Suprapubic skin (tissue), 4 donors: ENCODE measurements at regions not wholly inside any gene's neighbourhood (a gene's known extent, or its start where the extent isn't known, plus 50 kb on each side); places are given as distances from the start of the nearest gene placed in this dataset.
"Not testable (repeated sequence)": the region's sequence is repeated elsewhere in the genome, so short reads cannot be mapped to it uniquely, and the experiment has no call there.

ENCODE experiments used
- DNase-seq, 2 donors: peaks; one replicate each; pipeline ENCODE4 v3.0.0-alpha.2; 2019; ENCODE audit warnings: low spot score in 2 of 2
- H3K27ac ChIP-seq: fragments of 200-600 bp; sonication (generic); one replicate; pipeline ENCODE4 v1.5.1; 2019
- H3K27me3 ChIP-seq: fragments of 200-600 bp; sonication (generic); one replicate; pipeline ENCODE4 v1.5.1; 2019
- H3K36me3 ChIP-seq: fragments of 200-600 bp; sonication (generic); one replicate; pipeline ENCODE4 v1.5.1; 2019
- H3K4me1 ChIP-seq: fragments of 200-600 bp; sonication (generic); one replicate; pipeline ENCODE4 v1.5.1; 2019
- H3K4me3 ChIP-seq: fragments of 200-600 bp; sonication (generic); one replicate; pipeline ENCODE4 v1.5.1; 2019; ENCODE audit warnings: mild to moderate bottlenecking
- H3K9me3 ChIP-seq: fragments of 200-600 bp; sonication (generic); one replicate; pipeline ENCODE4 v1.5.1; 2019
- CTCF ChIP-seq, 2 donors: fragments of 200-600 bp in 1 of 2; fragments of 450-650 bp in 1 of 2; sonication (generic) in 1 of 2; IDR thresholded peaks; one replicate each; pipeline ENCODE4 v1.5.1; 2016 to 2019; ENCODE audit warnings: antibody characterized with exemption in 2 of 2, mild to moderate bottlenecking in 1 of 2, moderate library complexity in 1 of 2
- EP300 ChIP-seq: sonication (generic); formaldehyde crosslinking; IDR thresholded peaks from one replicate; pipeline ENCODE4 v1.6.1; 2017; ENCODE audit warnings: antibody characterized with exemption
- POLR2A ChIP-seq, 2 donors: fragments of 450-650 bp; IDR thresholded peaks; one replicate each; pipeline ENCODE4 v1.6.1; 2017; ENCODE audit warnings: antibody characterized with exemption in 2 of 2, mild to moderate bottlenecking in 2 of 2, moderate library complexity in 2 of 2
- POLR2AphosphoS5 ChIP-seq, 3 donors: sonication (generic); formaldehyde crosslinking; IDR thresholded peaks; one replicate each; pipeline ENCODE4 v1.6.1; 2017; ENCODE audit warnings: antibody characterized with exemption in 3 of 3
- WGBS: methylation state at CpG from one replicate; pipeline ENCODE4 v1.1.5; 2018; 5-methylcytosine and 5-hydroxymethylcytosine counted together

GRCh38 chr22:48417225-48418070 is 1410.2 kb downstream of the BRD1 start:
- no peak overlapping the region for H3K27ac ChIP-seq
- peaks cover 8% of the 10 kb centered on the region for H3K27me3 ChIP-seq
- no peaks in the 10 kb centered on the region for H3K9me3 ChIP-seq
- TF ChIP-seq EP300 (no peak), POLR2AphosphoS5 (IDR thresholded peaks at IDR 0.05) (no peak), POLR2A (IDR thresholded peaks at IDR 0.05) (no peak), CTCF (IDR thresholded peaks at IDR 0.05) (no peak)
- no peaks in the 10 kb centered on the region for H3K36me3 ChIP-seq
- DNase-seq = peak; percentile 37 to 65
- peaks cover 3% of the 10 kb centered on the region for H3K4me1 ChIP-seq
- H3K4me3 ChIP-seq = no peak overlapping the region
- WGBS = 71% methylated on average over 11 of the region's 24 CpGs

GRCh38 chr22:48416396-48417224 is 1411.1 kb downstream of the BRD1 start:
- no peaks in the 10 kb centered on the region for H3K36me3 ChIP-seq
- TF ChIP-seq CTCF (IDR thresholded peaks at IDR 0.05) (no peak), POLR2A (IDR thresholded peaks at IDR 0.05) (no peak), EP300 (no peak), POLR2AphosphoS5 (IDR thresholded peaks at IDR 0.05) (no peak)
- H3K27ac ChIP-seq = no peak overlapping the region
- H3K4me3 ChIP-seq = no peak overlapping the region
- H3K9me3 ChIP-seq = no peaks in the 10 kb centered on the region
- DNase-seq = peak; percentile 15 to 72
- WGBS = 36% methylated on average over 16 of the region's 16 CpGs
- peaks cover 8% of the 10 kb centered on the region for H3K27me3 ChIP-seq
- H3K4me1 ChIP-seq = peaks cover 3% of the 10 kb centered on the region

GRCh38 chr22:48415520-48415919 is 1412.2 kb downstream of the BRD1 start:
- WGBS = 78% methylated on average over 14 of the region's 14 CpGs
- H3K9me3 ChIP-seq = no peaks in the 10 kb centered on the region
- peaks cover 8% of the 10 kb centered on the region for H3K27me3 ChIP-seq

GRCh38 chr22:48414651-48415050 is 1413.0 kb downstream of the BRD1 start:
- Histone ChIP-seq H3K27ac (no peak overlapping the region), H3K9me3 (no peaks in the 10 kb centered on the region), H3K4me3 (no peak overlapping the region), H3K27me3 (peaks cover 8% of the 10 kb centered on the region), H3K36me3 (no peaks in the 10 kb centered on the region), H3K4me1 (peaks cover 3% of the 10 kb centered on the region)
- peak; percentile 42 to 65 for DNase-seq
- no peak for TF ChIP-seq CTCF (IDR thresholded peaks at IDR 0.05)
- no peak for TF ChIP-seq POLR2AphosphoS5 (IDR thresholded peaks at IDR 0.05)
- TF ChIP-seq EP300 = no peak
- TF ChIP-seq POLR2A (IDR thresholded peaks at IDR 0.05) = no peak
- WGBS = 97% methylated on average over 2 of the region's 3 CpGs

More at GRCh38 chr22:48415520-48415919, 1412.2 kb downstream of the BRD1 start:
- peak; percentile 44 to 60 for DNase-seq
- no peak for TF ChIP-seq CTCF (IDR thresholded peaks at IDR 0.05)
- no peak for TF ChIP-seq POLR2A (IDR thresholded peaks at IDR 0.05)
- TF ChIP-seq EP300 = no peak
- no peak for TF ChIP-seq POLR2AphosphoS5 (IDR thresholded peaks at IDR 0.05)
- Histone ChIP-seq H3K27ac (no peak overlapping the region), H3K36me3 (no peaks in the 10 kb centered on the region), H3K4me3 (no peak overlapping the region), H3K4me1 (peaks cover 3% of the 10 kb centered on the region)

- H3K4me3 ChIP-seq, H3K27me3 ChIP-seq: not testable (repeated sequence)
- 92% methylated on average over 17 of the region's 17 CpGs for whole genome bisulfite sequencing
Measured at GRCh38 chr22:48412931-48413330, 1414.7 kb downstream of the BRD1 start.

More at GRCh38 chr22:48412931-48413330, 1414.7 kb downstream of the BRD1 start:
- H3K36me3 ChIP-seq, H3K27ac ChIP-seq, H3K9me3 ChIP-seq, H3K4me1 ChIP-seq: not testable (repeated sequence)
- peak; percentile 10 to 58 for DNase-seq
